ENCODE measurements at regions not wholly inside any gene's neighbourhood (a gene's known extent, or its start where the extent isn't known, plus 50 kb on each side); places are given as distances from the start of the nearest gene placed in this dataset.

DNA sequence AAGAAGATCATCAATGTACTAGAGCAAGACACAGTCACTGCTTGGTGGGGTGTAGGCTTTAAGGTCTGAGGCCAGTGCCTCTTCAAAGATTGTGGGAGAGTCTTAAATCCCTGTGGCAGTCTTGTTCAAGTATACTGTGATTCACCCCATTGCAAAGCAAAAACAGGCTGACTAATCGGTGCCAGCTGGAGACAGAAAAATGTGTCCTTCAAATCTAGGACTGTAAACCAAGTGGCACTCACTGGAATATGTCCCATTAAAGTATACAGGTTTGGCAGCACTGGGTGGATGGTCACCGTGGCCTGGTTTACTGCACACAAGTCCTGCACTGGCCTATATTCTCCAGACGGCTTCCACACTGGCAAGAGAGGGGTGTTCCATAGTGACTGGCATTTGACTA lies 1315.3 kb downstream of the TMEM121 start:
- DNase-seq (ENCODE audit: extremely low read depth, low read depth): no peak
- TF ChIP-seq, protein P1, sequence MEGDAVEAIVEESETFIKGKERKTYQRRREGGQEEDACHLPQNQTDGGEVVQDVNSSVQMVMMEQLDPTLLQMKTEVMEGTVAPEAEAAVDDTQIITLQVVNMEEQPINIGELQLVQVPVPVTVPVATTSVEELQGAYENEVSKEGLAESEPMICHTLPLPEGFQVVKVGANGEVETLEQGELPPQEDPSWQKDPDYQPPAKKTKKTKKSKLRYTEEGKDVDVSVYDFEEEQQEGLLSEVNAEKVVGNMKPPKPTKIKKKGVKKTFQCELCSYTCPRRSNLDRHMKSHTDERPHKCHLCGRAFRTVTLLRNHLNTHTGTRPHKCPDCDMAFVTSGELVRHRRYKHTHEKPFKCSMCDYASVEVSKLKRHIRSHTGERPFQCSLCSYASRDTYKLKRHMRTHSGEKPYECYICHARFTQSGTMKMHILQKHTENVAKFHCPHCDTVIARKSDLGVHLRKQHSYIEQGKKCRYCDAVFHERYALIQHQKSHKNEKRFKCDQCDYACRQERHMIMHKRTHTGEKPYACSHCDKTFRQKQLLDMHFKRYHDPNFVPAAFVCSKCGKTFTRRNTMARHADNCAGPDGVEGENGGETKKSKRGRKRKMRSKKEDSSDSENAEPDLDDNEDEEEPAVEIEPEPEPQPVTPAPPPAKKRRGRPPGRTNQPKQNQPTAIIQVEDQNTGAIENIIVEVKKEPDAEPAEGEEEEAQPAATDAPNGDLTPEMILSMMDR (IDR thresholded peaks at IDR 0.05; ENCODE audit: low read depth, low read length, missing control alignments): no peak
- no peak overlapping the region for H3K4me3 ChIP-seq (replicated peaks; ENCODE audit: low read depth, low read length)

DNA sequence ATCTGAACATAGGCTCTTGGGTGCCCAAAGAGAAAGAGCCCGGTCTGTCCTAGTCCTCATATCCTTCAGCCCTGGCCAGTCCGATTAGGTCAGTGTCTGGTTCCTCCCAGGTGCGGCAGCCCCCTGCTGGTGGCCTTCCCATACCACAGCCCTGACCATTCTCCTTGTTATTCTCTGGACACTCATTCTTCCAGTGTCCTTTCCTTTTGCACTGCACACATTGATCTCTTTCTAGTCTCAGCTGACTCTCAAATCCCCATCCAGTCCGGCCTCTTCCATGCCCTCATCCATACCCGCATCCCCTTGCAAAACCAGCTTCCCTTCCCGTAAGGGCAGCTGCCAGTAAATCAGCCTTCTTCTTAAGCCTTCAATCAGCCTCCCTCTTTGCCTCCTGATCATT lies 1316.3 kb downstream of the TMEM121 start:
- no peak overlapping the region for H3K4me3 ChIP-seq (replicated peaks; ENCODE audit: low read depth, low read length)
- DNase-seq (ENCODE audit: extremely low read depth, low read depth): no peak
- TF ChIP-seq, protein P1 (IDR thresholded peaks at IDR 0.05; ENCODE audit: low read depth, low read length, missing control alignments): no peak

DNA sequence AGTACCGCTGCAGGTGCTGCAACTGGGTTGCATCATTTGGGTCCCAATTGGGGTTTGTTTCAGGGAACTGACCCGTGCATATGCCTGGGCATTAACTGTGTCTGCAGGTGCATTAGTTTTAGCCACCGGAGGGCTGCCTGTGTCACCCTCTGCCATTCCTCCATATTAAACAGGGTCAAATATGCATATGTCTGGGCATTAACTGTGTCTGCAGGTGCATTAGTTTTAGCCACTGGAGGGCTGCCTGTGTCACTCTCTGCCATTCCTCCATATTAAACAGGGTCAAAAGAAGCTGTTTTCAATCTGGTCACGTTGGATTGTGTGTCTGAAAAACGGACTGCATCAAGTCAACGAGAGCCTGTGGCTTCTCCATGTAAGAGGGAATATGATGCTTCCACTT lies 1317.0 kb downstream of the TMEM121 start:
- TF ChIP-seq, protein P1 (IDR thresholded peaks at IDR 0.05; ENCODE audit: low read depth, low read length, missing control alignments): no peak
- no peak overlapping the region for H3K4me3 ChIP-seq (replicated peaks; ENCODE audit: low read depth, low read length)
- no peak for DNase-seq (ENCODE audit: extremely low read depth, low read depth)

DNA sequence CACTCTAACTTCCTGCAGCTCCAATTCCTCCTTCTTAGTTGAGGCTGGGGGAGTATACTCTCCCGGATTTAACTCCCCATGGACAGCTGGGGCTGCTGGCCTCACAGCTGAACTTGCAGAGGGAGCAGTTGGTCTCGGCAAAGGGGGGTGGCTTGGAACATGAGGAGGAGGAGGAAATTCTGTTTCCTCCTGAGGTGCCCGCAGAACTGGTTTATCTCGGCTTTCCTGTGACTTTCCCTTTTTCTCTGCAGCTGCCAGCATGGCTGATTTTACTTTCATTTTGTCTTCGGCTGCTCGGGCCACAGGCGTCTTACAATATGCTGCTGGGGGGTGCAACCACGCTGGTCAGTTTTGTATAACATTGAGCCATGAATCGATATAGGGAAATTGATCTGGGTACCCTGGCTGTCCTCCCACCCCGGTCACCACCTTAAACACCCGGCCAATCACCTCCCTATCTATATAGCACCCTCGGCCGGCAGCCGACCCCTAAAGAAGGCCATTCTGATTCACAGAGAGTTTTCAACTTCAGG lies 1317.6 kb downstream of the TMEM121 start:
- TF ChIP-seq, protein P1 (IDR thresholded peaks at IDR 0.05; ENCODE audit: low read depth, low read length, missing control alignments): no peak
- DNase-seq (ENCODE audit: extremely low read depth, low read depth): no peak
- H3K4me3 ChIP-seq (replicated peaks; ENCODE audit: low read depth, low read length): no peak overlapping the region

DNA sequence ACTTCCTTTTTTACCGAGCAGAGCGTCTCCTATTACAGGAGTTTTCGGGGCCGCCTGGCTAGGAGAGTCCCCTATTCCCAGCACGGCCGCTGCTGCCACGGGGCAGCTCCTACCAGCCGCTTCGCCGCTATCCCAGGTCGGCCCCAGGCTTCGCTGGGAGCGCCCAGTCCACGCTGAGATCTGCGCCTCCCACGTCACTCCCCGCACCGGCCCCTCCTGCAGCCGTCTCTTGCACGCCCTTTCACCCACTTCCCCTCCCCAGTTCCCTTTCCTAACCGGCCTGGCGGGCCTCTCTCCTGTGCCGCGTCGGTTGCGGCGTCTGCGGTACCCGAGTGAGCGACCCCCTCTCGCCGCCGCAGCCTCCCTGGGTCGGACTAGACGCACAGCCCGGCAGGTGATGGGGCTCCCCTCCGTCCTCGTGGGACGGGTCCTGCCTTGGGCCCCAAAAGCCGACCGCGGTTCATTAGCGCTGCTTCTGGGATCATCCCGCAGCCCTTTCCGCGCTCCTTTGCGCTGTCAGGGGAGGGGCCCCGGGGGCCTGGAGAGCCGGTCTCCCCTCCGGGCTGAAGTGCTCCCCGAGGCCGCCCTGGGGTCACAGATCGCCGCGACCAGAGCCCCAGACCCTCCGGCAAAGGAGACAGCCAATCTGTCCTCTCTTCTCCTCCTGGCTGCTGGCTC lies 1318.4 kb downstream of the TMEM121 start:
- no peak for DNase-seq (ENCODE audit: extremely low read depth, low read depth)
- TF ChIP-seq, protein P1 (IDR thresholded peaks at IDR 0.05; ENCODE audit: low read depth, low read length, missing control alignments): no peak
- H3K4me3 ChIP-seq (replicated peaks; ENCODE audit: low read depth, low read length): no peak overlapping the region

DNA sequence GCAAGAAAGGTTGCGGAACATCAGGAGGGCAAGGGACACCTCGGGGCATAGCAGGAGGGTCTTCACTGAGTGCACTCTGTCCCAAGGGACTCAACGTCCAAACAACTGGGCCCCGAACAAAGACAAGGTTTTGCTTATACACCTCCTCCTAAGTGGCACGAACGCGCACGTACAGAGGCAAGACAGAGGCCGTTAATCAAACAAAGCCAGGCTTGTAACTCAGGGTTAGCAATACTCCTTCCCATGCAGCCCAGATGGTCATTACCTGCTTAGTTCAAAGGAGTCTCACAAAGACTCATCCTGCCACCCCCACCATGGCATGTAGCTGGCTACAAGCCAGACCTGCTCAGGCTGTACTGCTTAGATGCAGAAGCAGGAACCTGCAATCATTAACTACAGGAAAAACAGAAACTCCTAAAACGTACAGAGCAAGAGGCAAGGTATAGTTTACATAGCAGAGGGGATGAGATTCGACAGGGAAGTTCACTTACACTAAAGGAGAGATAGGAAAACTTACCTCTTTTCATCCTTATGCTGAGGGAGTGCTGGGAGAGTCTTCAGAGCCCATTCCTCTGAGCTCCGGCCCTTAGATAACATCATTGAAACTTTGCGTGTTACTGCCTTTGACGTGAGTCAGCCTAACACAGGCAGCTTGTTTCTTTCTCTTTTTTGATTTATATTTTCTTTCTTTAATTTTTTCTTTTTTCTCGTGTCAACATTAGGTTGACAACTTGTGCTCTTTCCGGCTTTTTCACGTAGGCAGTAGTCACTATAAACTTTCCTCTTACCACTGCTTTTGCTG lies 1319.1 kb downstream of the TMEM121 start:
- TF ChIP-seq, protein P1 (IDR thresholded peaks at IDR 0.05; ENCODE audit: low read depth, low read length, missing control alignments): no peak
- H3K4me3 ChIP-seq (replicated peaks; ENCODE audit: low read depth, low read length): no peak overlapping the region
- no peak for DNase-seq (ENCODE audit: extremely low read depth, low read depth)

Measured in HFF-Myc (cell line).